Stimulated activated naive CD8-positive, alpha-beta T cell treated with anti-CD3 and anti-CD28 coated beads, Interleukin-15, amount 100 ng/mL, for 72 hours (primary cell): ENCODE measurements at regions not wholly inside any gene's neighbourhood (a gene's known extent, or its start where the extent isn't known, plus 50 kb on each side); places are given as distances from the start of the nearest gene placed in this dataset.
"Not testable (repeated sequence)": the region's sequence is repeated elsewhere in the genome, so short reads cannot be mapped to it uniquely, and the experiment has no call there.

Source experiments
- ATAC-seq: fragments of 150-1000 bp; cut with Tn5 transposase; 2 replicates; pipeline ENCODE4 v1.10.0; 2021; ENCODE audit warnings: mild to moderate bottlenecking, moderate library complexity
- DNase-seq, 2 donors: peaks; one replicate each; pipeline ENCODE4 v3.0.0; 2021 to 2022
- H3K27ac Mint-ChIP-seq, 2 donors: one replicate each; pipeline ENCODE4 v1.8.0; 2022; ENCODE audit warnings: mild to moderate bottlenecking in 2 of 2, mixed read lengths in 2 of 2, moderate library complexity in 2 of 2
- H3K27me3 Mint-ChIP-seq: one replicate; pipeline ENCODE4 v1.8.0; 2022; ENCODE audit warnings: mixed read lengths
- H3K4me1 Mint-ChIP-seq: one replicate; pipeline ENCODE4 v1.8.0; 2022; ENCODE audit warnings: mild to moderate bottlenecking, mixed read lengths
- H3K4me3 Mint-ChIP-seq, 2 donors: one replicate each; pipeline ENCODE4 v1.8.0; 2022; ENCODE audit warnings: mild to moderate bottlenecking in 2 of 2, mixed read lengths in 2 of 2, moderate library complexity in 1 of 2
- H3K9me3 Mint-ChIP-seq, 2 donors: one replicate each; pipeline ENCODE4 v1.8.0; 2022; ENCODE audit warnings: mixed read lengths in 2 of 2

DNA sequence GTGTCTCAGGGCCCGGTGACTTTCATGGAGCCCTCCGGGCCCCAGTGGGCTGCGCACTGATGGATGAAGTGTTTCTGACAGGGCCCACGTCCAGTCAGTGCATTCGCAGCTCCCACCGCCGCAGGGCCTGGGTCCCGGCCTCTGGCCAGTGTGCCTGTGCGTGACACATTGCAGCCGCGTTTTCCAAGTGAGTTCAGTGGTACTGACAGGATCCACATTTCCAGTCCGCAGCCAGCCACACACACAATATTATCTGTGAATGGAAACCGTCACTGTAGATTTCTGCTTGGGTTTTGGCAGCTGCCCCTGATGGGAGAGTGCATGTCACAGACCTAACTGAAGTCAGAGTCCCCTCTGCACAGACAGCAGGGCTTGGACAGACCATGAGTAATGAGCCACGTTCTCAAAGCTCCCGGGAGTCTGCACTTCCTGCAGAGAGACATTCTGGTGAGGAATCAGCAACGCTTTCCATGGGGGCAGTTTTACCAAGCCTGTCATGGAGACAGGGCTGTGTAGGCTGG is 171.4 kb downstream of the MYLK4 start:
- DNase-seq: no peak
- no peaks in the 10 kb centered on the region for H3K4me1 Mint-ChIP-seq
- peaks cover 60% of the 10 kb centered on the region for H3K27me3 Mint-ChIP-seq
- H3K4me3 Mint-ChIP-seq: no peak overlapping the region
- ATAC-seq: no peak
- H3K9me3 Mint-ChIP-seq: peaks cover 6 to 14% of the 10 kb centered on the region in 2 donors
- H3K27ac Mint-ChIP-seq: no peak overlapping the region

- Mint-ChIP-seq H3K9me3 (peaks cover 7 to 14% of the 10 kb centered on the region in 2 donors), H3K4me3 (no peak overlapping the region), H3K4me1 (no peaks in the 10 kb centered on the region), H3K27me3 (peaks cover 62% of the 10 kb centered on the region), H3K27ac (no peak overlapping the region)
- ATAC-seq (no peak), DNase-seq (no peak)
These were observed 172.0 kb downstream of the MYLK4 start for GRCh38 chr6:2578767-2579166.

DNA sequence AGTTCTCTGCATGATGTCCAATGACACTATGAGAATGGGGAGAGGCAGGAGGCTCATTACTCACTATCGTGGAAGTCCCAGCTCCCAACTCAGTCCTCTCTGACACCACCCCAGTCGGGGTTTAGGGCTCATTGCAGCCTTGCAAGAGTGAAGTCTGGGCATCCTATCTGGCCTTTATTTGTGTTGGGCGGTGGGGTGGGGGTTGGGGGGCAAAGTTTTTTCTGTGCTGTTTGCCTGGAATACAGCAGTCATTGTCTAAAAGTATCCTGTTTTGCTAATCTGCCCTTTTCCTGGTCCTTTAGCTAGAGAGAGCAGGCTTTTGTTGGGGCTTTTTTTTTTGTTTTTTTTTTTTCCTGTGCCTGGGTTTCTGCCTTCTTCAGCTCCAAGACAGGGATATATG is 174.2 kb downstream of the MYLK4 start:
- H3K9me3 Mint-ChIP-seq: peaks cover 12 to 19% of the 10 kb centered on the region in 2 donors
- ATAC-seq: no peak
- H3K27ac Mint-ChIP-seq: no peak overlapping the region
- peaks cover 62% of the 10 kb centered on the region for H3K27me3 Mint-ChIP-seq
- no peaks in the 10 kb centered on the region for H3K4me1 Mint-ChIP-seq
- H3K4me3 Mint-ChIP-seq: no peak overlapping the region
- DNase-seq: no peak

DNA sequence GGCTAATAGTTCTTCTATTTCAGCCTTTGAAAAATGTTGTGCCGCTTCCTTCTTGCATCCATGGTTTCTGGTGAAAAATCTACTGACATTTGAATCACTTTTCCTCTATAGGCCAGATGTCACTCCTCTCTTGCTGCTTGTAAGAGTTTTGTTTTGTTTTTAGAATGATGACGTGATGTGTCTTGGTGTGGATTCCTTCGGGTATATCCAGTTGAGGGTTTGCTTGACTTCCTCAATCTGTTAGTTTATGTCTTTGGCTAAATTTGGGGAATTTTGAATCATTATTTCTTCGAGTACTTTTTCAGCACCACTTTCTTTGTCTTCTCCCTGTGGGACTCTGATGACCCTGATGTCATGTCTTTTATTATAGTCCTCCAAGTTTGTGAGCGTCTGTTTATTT is 175.5 kb downstream of the MYLK4 start:
- ATAC-seq (no peak), DNase-seq (no peak)
- H3K27me3 Mint-ChIP-seq: peaks cover 57% of the 10 kb centered on the region
- H3K4me3 Mint-ChIP-seq: no peak overlapping the region
- no peaks in the 10 kb centered on the region for H3K4me1 Mint-ChIP-seq
- H3K9me3 Mint-ChIP-seq: peaks cover 12 to 19% of the 10 kb centered on the region in 2 donors
- H3K27ac Mint-ChIP-seq: peak overlapping the region in 1 of 2 donors; percentile 12

- H3K27ac Mint-ChIP-seq, H3K9me3 Mint-ChIP-seq, H3K4me3 Mint-ChIP-seq, H3K4me1 Mint-ChIP-seq, DNase-seq, ATAC-seq: not testable (repeated sequence)
- H3K27me3 Mint-ChIP-seq: peaks cover 63% of the 10 kb centered on the region
These were observed 181.3 kb downstream of the MYLK4 start for GRCh38 chr6:2569420-2569819.

DNA sequence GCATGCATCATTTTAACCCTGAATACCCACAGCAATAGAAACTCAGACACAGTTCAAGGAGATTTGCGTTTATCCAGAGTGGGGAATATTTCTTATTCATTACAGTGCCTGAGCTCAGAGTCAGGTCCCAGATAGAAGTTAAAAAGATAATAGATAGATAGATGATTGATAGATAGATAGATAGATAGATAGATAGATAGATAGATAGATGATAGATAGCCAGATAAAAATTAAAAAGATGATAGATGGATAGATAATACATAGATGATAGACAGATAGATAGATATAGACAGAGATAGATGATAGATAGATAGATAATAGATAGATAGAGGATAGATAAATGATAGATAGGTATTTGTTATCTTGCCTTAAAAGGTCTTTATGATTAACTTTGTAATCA is 184.7 kb downstream of the MYLK4 start:
- Mint-ChIP-seq H3K27ac (no peak overlapping the region), H3K4me1 (peaks cover 11% of the 10 kb centered on the region), H3K9me3 (no peaks in the 10 kb centered on the region), H3K4me3 (no peak overlapping the region), H3K27me3 (peaks cover 56% of the 10 kb centered on the region)
- no peak for ATAC-seq
- DNase-seq: no peak

GRCh38 chr6:2565499-2565898 is 185.2 kb downstream of the MYLK4 start:
- ATAC-seq (no peak), DNase-seq (no peak)
- Mint-ChIP-seq H3K27me3 (peaks cover 59% of the 10 kb centered on the region), H3K4me3 (no peak overlapping the region), H3K4me1 (peaks cover 11% of the 10 kb centered on the region), H3K9me3 (no peaks in the 10 kb centered on the region), H3K27ac (no peak overlapping the region)

- no peak overlapping the region for H3K27ac Mint-ChIP-seq
- peaks cover 77% of the 10 kb centered on the region for H3K27me3 Mint-ChIP-seq
These were observed 187.1 kb downstream of the MYLK4 start for GRCh38 chr6:2563635-2564034.

DNA sequence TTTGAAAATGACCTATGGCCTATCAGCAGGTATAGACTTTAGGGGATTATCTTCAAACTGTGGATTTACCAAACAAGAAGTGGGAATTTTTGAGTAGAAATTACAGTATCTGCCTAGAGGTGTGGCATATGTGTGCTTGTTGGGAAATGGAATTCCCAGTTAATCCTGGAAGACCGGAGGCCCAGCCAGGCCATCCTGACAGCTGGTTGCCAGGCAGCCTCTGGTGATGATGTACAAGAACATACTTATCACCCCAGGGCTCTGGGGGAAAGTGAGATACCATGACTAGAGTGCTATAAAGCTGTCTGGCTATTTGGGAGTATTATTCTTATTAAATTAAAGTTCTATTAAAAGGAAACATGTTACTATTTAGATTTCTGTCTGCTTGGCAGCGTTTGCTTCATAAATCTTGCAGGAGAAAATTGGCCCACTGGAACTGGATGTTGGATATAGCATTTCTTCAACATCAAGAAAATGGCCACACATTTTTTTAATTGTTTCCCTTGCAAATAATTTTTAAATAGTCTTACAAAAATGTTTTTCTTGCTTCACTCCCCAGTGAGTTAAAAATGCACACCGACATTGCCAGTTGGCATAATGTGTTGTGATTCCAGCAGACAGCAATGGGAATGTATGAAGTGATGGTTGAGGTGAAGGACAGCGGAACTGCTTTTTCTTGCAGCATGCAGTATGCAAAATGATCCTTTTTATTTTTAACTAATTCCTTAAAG is 187.8 kb downstream of the MYLK4 start:
- H3K27me3 Mint-ChIP-seq: peaks cover 77% of the 10 kb centered on the region
- no peak overlapping the region for H3K4me3 Mint-ChIP-seq
- peaks cover 11% of the 10 kb centered on the region for H3K4me1 Mint-ChIP-seq
- H3K27ac Mint-ChIP-seq: no peak overlapping the region
- ATAC-seq: no peak
- DNase-seq: no peak
- no peaks in the 10 kb centered on the region for H3K9me3 Mint-ChIP-seq

More at GRCh38 chr6:2563635-2564034, 187.1 kb downstream of the MYLK4 start:
- ATAC-seq: peak; percentile 98
- Mint-ChIP-seq H3K4me3 (no peak overlapping the region), H3K4me1 (peaks cover 11% of the 10 kb centered on the region), H3K9me3 (no peaks in the 10 kb centered on the region)
- DNase-seq: peak in 1 of 2 donors; percentile 41

DNA sequence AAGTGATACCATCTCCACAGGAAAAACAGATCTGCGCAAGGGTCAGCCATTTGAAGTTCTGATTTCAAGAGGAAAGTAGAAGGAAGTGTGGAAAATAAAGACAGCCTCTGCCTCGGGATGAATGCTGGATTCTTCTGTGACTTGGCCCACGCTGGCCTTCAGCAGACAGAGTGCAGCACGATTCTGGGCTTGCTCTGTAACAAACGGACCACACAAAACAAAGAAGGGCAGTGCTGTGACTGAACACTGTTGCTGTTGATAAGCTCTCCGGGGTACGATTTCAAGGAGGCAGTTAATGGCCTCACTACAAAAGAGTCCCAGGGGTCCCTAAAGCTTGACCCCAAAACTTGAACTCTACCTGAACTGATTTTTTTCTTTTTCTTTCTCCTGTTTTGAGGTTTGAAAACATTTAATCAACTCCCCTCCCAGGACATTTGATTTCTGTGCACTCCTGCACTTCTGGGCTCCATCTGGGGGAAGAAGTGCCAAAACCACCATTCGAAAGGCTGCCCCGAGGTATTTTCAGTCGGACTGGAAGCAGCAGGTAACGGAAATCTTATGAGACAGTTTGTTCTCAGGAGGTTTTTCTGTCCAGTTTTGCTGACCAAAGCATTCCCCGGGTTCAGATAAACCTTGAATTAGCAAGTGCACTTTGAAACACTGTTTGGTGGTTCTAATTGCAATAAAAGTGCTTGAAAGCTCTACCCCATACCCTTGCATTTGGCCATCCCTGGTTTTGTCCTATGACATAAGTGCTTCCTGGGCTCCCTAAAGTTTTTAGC is 189.6 kb downstream of the MYLK4 start:
- Mint-ChIP-seq H3K9me3 (no peaks in the 10 kb centered on the region), H3K4me3 (no peak overlapping the region), H3K27me3 (peaks cover 73% of the 10 kb centered on the region), H3K27ac (no peak overlapping the region), H3K4me1 (peaks cover 11% of the 10 kb centered on the region)
- DNase-seq (no peak), ATAC-seq (no peak)

DNA sequence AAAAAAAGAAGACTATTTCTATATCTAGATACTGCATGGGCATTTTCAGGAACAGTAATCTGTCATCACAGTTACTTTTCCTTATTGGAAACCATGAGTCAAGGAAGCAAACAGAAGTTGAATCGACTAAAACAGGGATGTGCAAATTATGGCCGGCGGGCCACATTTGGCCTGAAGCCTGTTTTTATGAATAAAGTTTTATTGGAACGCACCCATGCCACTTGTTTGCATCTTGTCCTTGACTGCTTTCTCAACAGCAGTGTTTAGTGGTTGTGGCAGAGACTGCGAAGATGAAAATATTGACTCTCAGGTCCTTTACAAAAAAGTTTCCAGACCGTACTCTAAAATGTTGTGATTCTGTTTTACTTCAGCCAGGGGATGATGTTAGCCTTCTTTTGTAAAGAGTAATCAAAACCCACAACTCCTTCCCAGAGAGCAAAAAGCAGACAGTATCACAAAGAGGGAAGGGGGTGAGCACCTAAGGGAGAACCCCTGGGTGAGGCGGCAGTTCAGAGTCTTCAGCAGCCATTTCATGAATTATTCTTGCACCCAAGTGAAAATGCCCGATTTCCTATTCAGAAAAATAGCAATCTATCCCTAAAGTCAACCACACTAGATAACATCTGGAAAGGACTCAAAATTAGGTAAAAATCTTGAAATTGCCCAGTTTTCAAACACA is 190.4 kb downstream of the MYLK4 start:
- Mint-ChIP-seq H3K4me3 (no peak overlapping the region), H3K9me3 (no peaks in the 10 kb centered on the region), H3K4me1 (peaks cover 17% of the 10 kb centered on the region), H3K27ac (no peak overlapping the region), H3K27me3 (peaks cover 73% of the 10 kb centered on the region)
- ATAC-seq (no peak), DNase-seq (no peak)

GRCh38 chr6:2558861-2559801 is 191.6 kb downstream of the MYLK4 start:
- no peak overlapping the region for H3K27ac Mint-ChIP-seq
- H3K4me3 Mint-ChIP-seq: no peak overlapping the region
- H3K9me3 Mint-ChIP-seq: no peaks in the 10 kb centered on the region
- DNase-seq (no peak), ATAC-seq (no peak)
- H3K4me1 Mint-ChIP-seq: peaks cover 15% of the 10 kb centered on the region
- peaks cover 80% of the 10 kb centered on the region for H3K27me3 Mint-ChIP-seq

DNA sequence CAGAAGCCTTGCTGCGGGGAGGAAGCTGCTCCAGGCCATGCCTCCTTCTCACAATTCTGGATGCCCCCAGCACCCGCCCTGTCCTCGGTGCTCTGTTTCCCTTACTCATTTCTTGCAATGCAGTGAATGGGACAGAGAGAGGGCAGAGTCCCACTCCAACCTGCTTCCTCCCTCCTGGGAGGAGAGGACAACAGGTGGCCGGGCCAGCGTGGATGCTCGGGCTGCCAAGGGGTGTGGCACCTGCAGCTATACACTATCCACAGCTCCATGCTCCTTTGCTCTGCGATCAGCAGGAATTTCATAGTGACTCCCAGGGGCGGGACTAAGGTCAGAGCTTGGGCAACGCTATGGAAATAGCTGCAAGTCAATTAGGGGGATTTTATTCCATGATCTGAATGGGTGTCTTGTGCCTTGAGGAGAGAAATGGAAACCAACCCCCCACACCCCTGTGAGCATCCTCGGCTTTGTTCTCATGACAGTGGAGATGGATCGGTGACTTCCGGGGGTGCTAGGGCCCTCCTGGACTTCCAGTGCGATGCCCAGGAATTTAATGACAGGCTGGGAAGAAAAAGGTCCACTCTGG is 192.5 kb downstream of the MYLK4 start:
- H3K27me3 Mint-ChIP-seq: peaks cover 87% of the 10 kb centered on the region
- no peaks in the 10 kb centered on the region for H3K9me3 Mint-ChIP-seq
- peaks cover 6% of the 10 kb centered on the region for H3K4me1 Mint-ChIP-seq
- no peak overlapping the region for H3K27ac Mint-ChIP-seq
- no peak for DNase-seq
- no peak for ATAC-seq
- no peak overlapping the region for H3K4me3 Mint-ChIP-seq

DNA sequence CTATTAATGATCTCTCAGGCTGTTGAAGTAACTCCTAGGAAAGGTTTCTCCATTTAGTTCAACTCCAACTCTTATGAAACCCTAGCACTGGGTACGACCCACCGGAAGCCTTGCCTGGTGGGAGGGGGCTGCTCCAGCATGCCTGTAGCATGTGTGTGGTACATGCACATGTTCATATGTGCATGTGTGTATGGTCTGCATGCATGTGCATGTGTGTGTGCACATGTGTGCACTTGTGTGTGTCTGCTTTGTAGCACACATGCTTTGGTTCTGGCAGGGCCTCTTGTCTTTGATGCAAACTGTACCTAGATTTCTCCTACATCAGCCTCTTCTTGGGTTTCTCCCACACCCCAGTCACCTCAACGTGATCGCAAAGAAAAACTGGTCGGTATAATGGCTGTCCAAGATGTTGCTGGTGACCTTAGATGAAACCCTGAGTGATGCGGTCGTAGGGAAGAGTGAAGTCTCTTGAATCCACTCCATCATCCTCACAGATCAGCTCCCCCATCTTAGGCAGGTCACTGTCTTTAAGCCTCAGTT is 193.5 kb downstream of the MYLK4 start:
- H3K27me3 Mint-ChIP-seq: peaks cover 91% of the 10 kb centered on the region
- H3K4me1 Mint-ChIP-seq: peaks cover 6% of the 10 kb centered on the region

More for the DNA sequence above, 193.5 kb downstream of the MYLK4 start:
- DNase-seq (no peak), ATAC-seq (no peak)
- Mint-ChIP-seq H3K27ac (no peak overlapping the region), H3K4me3 (no peak overlapping the region), H3K9me3 (no peaks in the 10 kb centered on the region)
